Liver (tissue), 3 donors: ENCODE measurements at regions not wholly inside any gene's neighbourhood (a gene's known extent, or its start where the extent isn't known, plus 50 kb on each side); places are given as distances from the start of the nearest gene placed in this dataset.

Experiments
- CTCF ChIP-seq: fragments of 150-350 bp; IDR thresholded peaks from 2 replicates; pipeline ENCODE4 v1.5.1; 2017; ENCODE audit warnings: improper control_type of control experiment, low read depth, low read length; ENCODE audit not compliant: missing input control
- EGR1 ChIP-seq, 2 donors: IDR thresholded peaks; 2 replicates each; pipeline ENCODE4 v1.6.1; 2016 to 2018; ENCODE audit warnings: antibody characterized with exemption in 2 of 2, low read depth in 2 of 2
- GABPA ChIP-seq, 2 donors: IDR thresholded peaks in 1 of 2; conservative IDR thresholded peaks in 1 of 2; 2 replicates each; pipeline ENCODE4 v1.6.1; 2016; ENCODE audit warnings: antibody characterized with exemption in 2 of 2, mild to moderate bottlenecking in 1 of 2, moderate library complexity in 1 of 2
- JUND ChIP-seq, 2 donors: IDR thresholded peaks; 2 replicates each; pipeline ENCODE4 v1.6.1; 2016; ENCODE audit warnings: antibody characterized with exemption in 2 of 2
- MAX ChIP-seq: IDR thresholded peaks from 2 replicates; pipeline ENCODE4 v1.6.1; 2016; ENCODE audit warnings: antibody characterized with exemption
- RXRA ChIP-seq, 2 donors: IDR thresholded peaks; 2 replicates each; pipeline ENCODE4 v1.6.1; 2017 to 2018; ENCODE audit warnings: antibody characterized with exemption in 2 of 2, mild to moderate bottlenecking in 1 of 2
- SP1 ChIP-seq: IDR thresholded peaks from 2 replicates; pipeline ENCODE4 v1.6.1; 2018; ENCODE audit warnings: antibody characterized with exemption, mild to moderate bottlenecking
- TAF1 ChIP-seq: conservative IDR thresholded peaks from 2 replicates; pipeline ENCODE4 v1.6.1; 2016; ENCODE audit warnings: antibody characterized with exemption, mild to moderate bottlenecking
- YY1 ChIP-seq: IDR thresholded peaks from 2 replicates; pipeline ENCODE4 v1.6.1; 2016; ENCODE audit warnings: antibody characterized with exemption, mild to moderate bottlenecking
- donor health status: healthy.
- donor health status: healthy.

- TF ChIP-seq MAX (no peak), CTCF (no peak), YY1 (no peak), TAF1 (no peak), SP1 (no peak), RXRA (IDR thresholded peaks at IDR 0.05) (no peak), EGR1 (IDR thresholded peaks at IDR 0.05; ENCODE audit: low read depth in 2 of 2) (no peak), GABPA (IDR thresholded peaks at IDR 0.05 in 1 of 2, conservative IDR thresholded peaks at IDR 0.05 in 1 of 2) (no peak), JUND (IDR thresholded peaks at IDR 0.05) (no peak)
Observed at GRCh38 chr15:36186376-36186775, 393.1 kb upstream of the CDIN1 start.
